A673 (cell line): ENCODE measurements at regions not wholly inside any gene's neighbourhood (a gene's known extent, or its start where the extent isn't known, plus 50 kb on each side); places are given as distances from the start of the nearest gene placed in this dataset.

Experiments used
- BruUV-seq: library from RNA; stranded (reverse); fragments of 400-500 nt; replicated peaks from 2 replicates; lab custom pipeline; 2021; lab: Mats Ljungman, UMichigan
- CTCF ChIA-PET: fragments of 300-600 bp; sonication (Branson Sonifier 250); formaldehyde crosslinking; loops from one replicate; lab custom pipeline; 2022; ENCODE audit warnings: antibody characterized with exemption; lab: Charles Lee
- POLR2A ChIA-PET: fragments of 300-600 bp; sonication (Branson Sonifier 250); formaldehyde crosslinking; loops from one replicate; lab custom pipeline; 2022; ENCODE audit warnings: antibody characterized with exemption; ENCODE audit not compliant: low non-redundant PET; lab: Charles Lee
- DNase-seq: peaks from one replicate; pipeline ENCODE4 v3.0.0-alpha.2; 2015; ENCODE audit warnings: low spot score
- H3K27ac ChIP-seq: fragments of 200-600 bp; sonication (generic); 2 replicates; pipeline ENCODE4 v1.5.1; 2016; ENCODE audit warnings: mixed run types, low read depth, mild to moderate bottlenecking, mixed read lengths, antibody characterized with exemption, low read length; ENCODE audit not compliant: poor library complexity, severe bottlenecking
- H3K27me3 ChIP-seq: fragments of 200-600 bp; sonication (generic); replicated peaks from 2 replicates; pipeline ENCODE4 v1.6.1; 2017; ENCODE audit warnings: mixed run types, low read depth, mild to moderate bottlenecking, mixed read lengths, antibody characterized with exemption, low read length; ENCODE audit not compliant: insufficient read depth, poor library complexity
- H3K36me3 ChIP-seq: fragments of 200-600 bp; sonication (generic); 2 replicates; pipeline ENCODE4 v1.6.1; 2016; ENCODE audit warnings: mixed run types, mild to moderate bottlenecking, mixed read lengths, antibody characterized with exemption, low read length; ENCODE audit not compliant: insufficient read depth, poor library complexity, severe bottlenecking
- H3K4me1 ChIP-seq: fragments of 200-600 bp; sonication (generic); 2 replicates; pipeline ENCODE4 v1.6.1; 2017; ENCODE audit warnings: mixed run types, mild to moderate bottlenecking, mixed read lengths, antibody characterized with exemption, low read length; ENCODE audit not compliant: insufficient read depth, poor library complexity, severe bottlenecking
- H3K4me3 ChIP-seq: fragments of 200-600 bp; sonication (generic); 2 replicates; pipeline ENCODE4 v1.5.1; 2016; ENCODE audit warnings: low read depth, mixed run types, mild to moderate bottlenecking, mixed read lengths, low read length; ENCODE audit not compliant: poor library complexity, severe bottlenecking
- H3K9me3 ChIP-seq: fragments of 200-600 bp; sonication (generic); 2 replicates; pipeline ENCODE4 v1.6.1; 2016; ENCODE audit warnings: mixed run types, low read depth, mild to moderate bottlenecking, mixed read lengths, antibody characterized with exemption, low read length; ENCODE audit not compliant: poor library complexity, severe bottlenecking
- CTCF ChIP-seq: fragments of 300-800, 200-600 bp; sonication (generic); conservative IDR thresholded peaks from 2 replicates; pipeline ENCODE4 v1.5.1; 2017; ENCODE audit warnings: low read depth, mild to moderate bottlenecking, antibody characterized with exemption, low read length, moderate library complexity, mixed read lengths
- EZH2 ChIP-seq: fragments of 200-600 bp; sonication (generic); IDR thresholded peaks from 2 replicates; pipeline ENCODE4 v1.6.1; 2017; ENCODE audit warnings: borderline replicate concordance, low read depth, mild to moderate bottlenecking, mixed read lengths, antibody characterized with exemption, low read length; ENCODE audit not compliant: poor library complexity, severe bottlenecking
- intact Hi-C: fragments of 100-400 bp; cut with micrococcal nuclease; formaldehyde crosslinking; loops from one replicate; pipeline ENCODE4 v1.10.0; 2022; ENCODE audit not compliant: unreplicated experiment

- H3K27me3 ChIP-seq, result peaks cover 21% of the 10 kb centered on the region
- H3K9me3 ChIP-seq, result no peaks in the 10 kb centered on the region
- no peaks in the 10 kb centered on the region for H3K4me1 ChIP-seq
- no peak for TF ChIP-seq CTCF
- TF ChIP-seq EZH2, result no peak
- H3K36me3 ChIP-seq, result no peaks in the 10 kb centered on the region
- CTCF ChIA-PET, result no interaction called here
- H3K4me3 ChIP-seq, result no peak overlapping the region
- DNase-seq, result no peak
- POLR2A ChIA-PET, result interaction anchor here (0.7 kb wide), 1 partner anchor 49 kb away, joined by 4 read pairs; no protein-coding TSS in a partner anchor
- intact Hi-C loops, result no loop called here
- BruUV-seq, result no TSS peak
- no peak overlapping the region for H3K27ac ChIP-seq
These were observed 360.8 kb upstream of the ZFHX3 start for GRCh38 chr16:73408716-73409115.

GRCh38 chr16:73408311-73408710, 360.4 kb upstream of the ZFHX3 start:
- BruUV-seq, result no TSS peak

GRCh38 chr16:73405851-73406250, 357.9 kb upstream of the ZFHX3 start:
- Histone ChIP-seq H3K9me3 (no peaks in the 10 kb centered on the region), H3K27ac (no peak overlapping the region), H3K27me3 (peaks cover 26% of the 10 kb centered on the region), H3K36me3 (no peaks in the 10 kb centered on the region), H3K4me1 (no peaks in the 10 kb centered on the region), H3K4me3 (no peak overlapping the region)
- TF ChIP-seq CTCF, result no peak
- TF ChIP-seq EZH2, result no peak
- ChIA-PET CTCF (no interaction called here), POLR2A (no interaction called here)
- DNase-seq, result peak; percentile 27
- intact Hi-C loops, result no loop called here
- BruUV-seq, result no TSS peak

More at GRCh38 chr16:73408311-73408710, 360.4 kb upstream of the ZFHX3 start:
- no peak for DNase-seq
- no peak for TF ChIP-seq EZH2
- no peak for TF ChIP-seq CTCF
- no peaks in the 10 kb centered on the region for H3K9me3 ChIP-seq
- CTCF ChIA-PET, result no interaction called here
- intact Hi-C loops, result no loop called here
- POLR2A ChIA-PET, result no interaction called here
- H3K27me3 ChIP-seq, result peaks cover 21% of the 10 kb centered on the region
- no peak overlapping the region for H3K4me3 ChIP-seq
- H3K36me3 ChIP-seq, result no peaks in the 10 kb centered on the region
- no peak overlapping the region for H3K27ac ChIP-seq
- no peaks in the 10 kb centered on the region for H3K4me1 ChIP-seq
